ENCODE measurements at regions not wholly inside any gene's neighbourhood (a gene's known extent, or its start where the extent isn't known, plus 50 kb on each side); places are given as distances from the start of the nearest gene placed in this dataset.
"Not testable (repeated sequence)": the region's sequence is repeated elsewhere in the genome, so short reads cannot be mapped to it uniquely, and the experiment has no call there.

GRCh38 chr22:48414651-48415050, 1413.0 kb downstream of the BRD1 start:
- DNase-seq: peak; percentile 15

GRCh38 chr22:48412931-48413330, 1414.7 kb downstream of the BRD1 start:
- DNase-seq: not testable (repeated sequence)

- DNase-seq: peak; percentile 5
These were observed 1417.1 kb downstream of the BRD1 start for GRCh38 chr22:48410536-48410935.

- no peak for DNase-seq
These were observed 1420.3 kb downstream of the BRD1 start for GRCh38 chr22:48407256-48407955.

GRCh38 chr22:48406161-48406560, 1421.5 kb downstream of the BRD1 start:
- DNase-seq: no peak

- no peak for DNase-seq
These were observed 1421.9 kb downstream of the BRD1 start for GRCh38 chr22:48405741-48406140.

GRCh38 chr22:48404801-48405447, 1422.7 kb downstream of the BRD1 start:
- DNase-seq: no peak

GRCh38 chr22:48403521-48404403, 1423.9 kb downstream of the BRD1 start:
- DNase-seq: no peak

GRCh38 chr22:48402591-48403031, 1425.1 kb downstream of the BRD1 start:
- no peak for DNase-seq

- not testable (repeated sequence) for DNase-seq
These were observed 1426.2 kb downstream of the BRD1 start for GRCh38 chr22:48401523-48401922.

- DNase-seq: no peak
These were observed 1429.3 kb downstream of the BRD1 start for GRCh38 chr22:48398181-48398905.

- DNase-seq: no peak
These were observed 1430.0 kb downstream of the BRD1 start for GRCh38 chr22:48397531-48398180.

GRCh38 chr22:48396785-48397530, 1430.7 kb downstream of the BRD1 start:
- DNase-seq: no peak

GRCh38 chr22:48396091-48396784, 1431.4 kb downstream of the BRD1 start:
- no peak for DNase-seq

- DNase-seq: no peak
These were observed 1432.5 kb downstream of the BRD1 start for GRCh38 chr22:48395201-48395600.

- no peak for DNase-seq
These were observed 1432.9 kb downstream of the BRD1 start for GRCh38 chr22:48394787-48395186.

GRCh38 chr22:48393885-48394284, 1433.8 kb downstream of the BRD1 start:
- no peak for DNase-seq

- DNase-seq: no peak
These were observed 1434.7 kb downstream of the BRD1 start for GRCh38 chr22:48393041-48393370.

- no peak for DNase-seq
These were observed 1435.9 kb downstream of the BRD1 start for GRCh38 chr22:48391820-48392219.

GRCh38 chr22:48391171-48391711, 1436.4 kb downstream of the BRD1 start:
- DNase-seq: no peak

GRCh38 chr22:48389916-48390315, 1437.8 kb downstream of the BRD1 start:
- DNase-seq: no peak

All from femur (tissue), 1 donor.